ENCODE measurements at regions not wholly inside any gene's neighbourhood (a gene's known extent, or its start where the extent isn't known, plus 50 kb on each side); places are given as distances from the start of the nearest gene placed in this dataset.
"Not testable (repeated sequence)": the region's sequence is repeated elsewhere in the genome, so short reads cannot be mapped to it uniquely, and the experiment has no call there.

- H3K36me3 Mint-ChIP-seq (ENCODE audit: low read depth): no peaks in the 10 kb centered on the region
- DNase-seq (ENCODE audit: low spot score): no peak
- H3K4me3 Mint-ChIP-seq (ENCODE audit: low read depth): no peak overlapping the region
- H3K9me3 Mint-ChIP-seq: no peaks in the 10 kb centered on the region
- intact Hi-C loops (cut with micrococcal nuclease): no loop called here
- H3K27me3 Mint-ChIP-seq (ENCODE audit: low read depth): no peaks in the 10 kb centered on the region
- no peaks in the 10 kb centered on the region for H3K4me1 Mint-ChIP-seq (ENCODE audit: low read depth)
- no peak overlapping the region for H3K27ac Mint-ChIP-seq
Observed at GRCh38 chr7:131762753-131763152, 206.3 kb upstream of the PODXL start.

- DNase-seq (ENCODE audit: low spot score); H3K4me3 Mint-ChIP-seq (ENCODE audit: low read depth); H3K36me3 Mint-ChIP-seq (ENCODE audit: low read depth); H3K9me3 Mint-ChIP-seq; H3K4me1 Mint-ChIP-seq (ENCODE audit: low read depth); H3K27me3 Mint-ChIP-seq (ENCODE audit: low read depth); H3K27ac Mint-ChIP-seq; intact Hi-C loops (cut with micrococcal nuclease): not testable (repeated sequence)
Observed at GRCh38 chr7:131755801-131756200, 199.4 kb upstream of the PODXL start.

- H3K36me3 Mint-ChIP-seq (ENCODE audit: low read depth): no peaks in the 10 kb centered on the region
- intact Hi-C loops (cut with micrococcal nuclease): no loop called here
- H3K27ac Mint-ChIP-seq: no peak overlapping the region
- no peaks in the 10 kb centered on the region for H3K4me1 Mint-ChIP-seq (ENCODE audit: low read depth)
- no peaks in the 10 kb centered on the region for H3K9me3 Mint-ChIP-seq
- H3K4me3 Mint-ChIP-seq (ENCODE audit: low read depth): no peak overlapping the region
- peaks cover 1% of the 10 kb centered on the region for H3K27me3 Mint-ChIP-seq (ENCODE audit: low read depth)
- no peak for DNase-seq (ENCODE audit: low spot score)
Observed at GRCh38 chr7:131753620-131754222, 197.3 kb upstream of the PODXL start.

- Mint-ChIP-seq H3K9me3 (no peaks in the 10 kb centered on the region), H3K36me3 (ENCODE audit: low read depth) (no peaks in the 10 kb centered on the region), H3K4me3 (ENCODE audit: low read depth) (no peak overlapping the region), H3K27me3 (ENCODE audit: low read depth) (no peaks in the 10 kb centered on the region), H3K4me1 (ENCODE audit: low read depth) (no peaks in the 10 kb centered on the region), H3K27ac (no peak overlapping the region)
- intact Hi-C loops (cut with micrococcal nuclease): no loop called here
- DNase-seq (ENCODE audit: low spot score): no peak
Observed at GRCh38 chr7:131747658-131748232, 191.3 kb upstream of the PODXL start.

- no peaks in the 10 kb centered on the region for H3K36me3 Mint-ChIP-seq (ENCODE audit: low read depth)
- DNase-seq (ENCODE audit: low spot score): no peak
- no peaks in the 10 kb centered on the region for H3K9me3 Mint-ChIP-seq
- H3K4me3 Mint-ChIP-seq (ENCODE audit: low read depth): no peak overlapping the region
- no peaks in the 10 kb centered on the region for H3K4me1 Mint-ChIP-seq (ENCODE audit: low read depth)
- intact Hi-C loops (cut with micrococcal nuclease): no loop called here
- no peaks in the 10 kb centered on the region for H3K27me3 Mint-ChIP-seq (ENCODE audit: low read depth)
- H3K27ac Mint-ChIP-seq: no peak overlapping the region
Observed at GRCh38 chr7:131745390-131746248, 189.2 kb upstream of the PODXL start.

- no peak for DNase-seq (ENCODE audit: low spot score)
- Mint-ChIP-seq H3K36me3 (ENCODE audit: low read depth) (no peaks in the 10 kb centered on the region), H3K4me1 (ENCODE audit: low read depth) (no peaks in the 10 kb centered on the region), H3K27ac (no peak overlapping the region), H3K4me3 (ENCODE audit: low read depth) (no peak overlapping the region), H3K27me3 (ENCODE audit: low read depth) (no peaks in the 10 kb centered on the region), H3K9me3 (no peaks in the 10 kb centered on the region)
- intact Hi-C loops (cut with micrococcal nuclease): no loop called here
Observed at GRCh38 chr7:131741446-131741845, 185.0 kb upstream of the PODXL start.

GRCh38 chr7:131737746-131738465 lies 181.5 kb upstream of the PODXL start:
- Mint-ChIP-seq H3K27ac (no peak overlapping the region), H3K9me3 (no peaks in the 10 kb centered on the region), H3K27me3 (ENCODE audit: low read depth) (no peaks in the 10 kb centered on the region), H3K36me3 (ENCODE audit: low read depth) (no peaks in the 10 kb centered on the region), H3K4me3 (ENCODE audit: low read depth) (no peak overlapping the region), H3K4me1 (ENCODE audit: low read depth) (no peaks in the 10 kb centered on the region)
- DNase-seq (ENCODE audit: low spot score): no peak
- intact Hi-C loops (cut with micrococcal nuclease): no loop called here

GRCh38 chr7:131735101-131735500 lies 178.7 kb upstream of the PODXL start:
- no peak overlapping the region for H3K4me3 Mint-ChIP-seq (ENCODE audit: low read depth)
- H3K27me3 Mint-ChIP-seq (ENCODE audit: low read depth): no peaks in the 10 kb centered on the region
- H3K27ac Mint-ChIP-seq: no peak overlapping the region
- no peaks in the 10 kb centered on the region for H3K36me3 Mint-ChIP-seq (ENCODE audit: low read depth)
- intact Hi-C loops (cut with micrococcal nuclease): no loop called here
- no peak for DNase-seq (ENCODE audit: low spot score)
- H3K9me3 Mint-ChIP-seq: no peaks in the 10 kb centered on the region
- H3K4me1 Mint-ChIP-seq (ENCODE audit: low read depth): no peaks in the 10 kb centered on the region

- DNase-seq (ENCODE audit: low spot score): no peak
- Mint-ChIP-seq H3K36me3 (ENCODE audit: low read depth) (no peaks in the 10 kb centered on the region), H3K4me1 (ENCODE audit: low read depth) (no peaks in the 10 kb centered on the region), H3K9me3 (peaks cover 4% of the 10 kb centered on the region), H3K27me3 (ENCODE audit: low read depth) (no peaks in the 10 kb centered on the region), H3K27ac (no peak overlapping the region), H3K4me3 (ENCODE audit: low read depth) (no peak overlapping the region)
- intact Hi-C loops (cut with micrococcal nuclease): no loop called here
Observed at GRCh38 chr7:131733604-131734003, 177.2 kb upstream of the PODXL start.

- intact Hi-C loops (cut with micrococcal nuclease): no loop called here
- no peak for DNase-seq (ENCODE audit: low spot score)
- Mint-ChIP-seq H3K27me3 (ENCODE audit: low read depth) (no peaks in the 10 kb centered on the region), H3K9me3 (peaks cover 7% of the 10 kb centered on the region), H3K27ac (no peak overlapping the region), H3K4me1 (ENCODE audit: low read depth) (no peaks in the 10 kb centered on the region), H3K36me3 (ENCODE audit: low read depth) (no peaks in the 10 kb centered on the region), H3K4me3 (ENCODE audit: low read depth) (no peak overlapping the region)
Observed at GRCh38 chr7:131727189-131727588, 170.8 kb upstream of the PODXL start.

- H3K27me3 Mint-ChIP-seq (ENCODE audit: low read depth): no peaks in the 10 kb centered on the region
- H3K9me3 Mint-ChIP-seq: peaks cover 7% of the 10 kb centered on the region
- no peaks in the 10 kb centered on the region for H3K36me3 Mint-ChIP-seq (ENCODE audit: low read depth)
- DNase-seq (ENCODE audit: low spot score): no peak
- intact Hi-C loops (cut with micrococcal nuclease): no loop called here
- H3K27ac Mint-ChIP-seq: no peak overlapping the region
- H3K4me1 Mint-ChIP-seq (ENCODE audit: low read depth): no peaks in the 10 kb centered on the region
- no peak overlapping the region for H3K4me3 Mint-ChIP-seq (ENCODE audit: low read depth)
Observed at GRCh38 chr7:131726686-131727085, 170.3 kb upstream of the PODXL start.

- Mint-ChIP-seq H3K27ac (no peak overlapping the region), H3K9me3 (peaks cover 7% of the 10 kb centered on the region), H3K27me3 (ENCODE audit: low read depth) (no peaks in the 10 kb centered on the region), H3K4me3 (ENCODE audit: low read depth) (no peak overlapping the region), H3K4me1 (ENCODE audit: low read depth) (no peaks in the 10 kb centered on the region), H3K36me3 (ENCODE audit: low read depth) (no peaks in the 10 kb centered on the region)
- intact Hi-C loops (cut with micrococcal nuclease): no loop called here
- DNase-seq (ENCODE audit: low spot score): no peak
Observed at GRCh38 chr7:131726031-131726430, 169.6 kb upstream of the PODXL start.
